HCT116 (cell line): ENCODE measurements at regions not wholly inside any gene's neighbourhood (a gene's known extent, or its start where the extent isn't known, plus 50 kb on each side); places are given as distances from the start of the nearest gene placed in this dataset.

Experiments
- ATAC-seq: fragments of 200-7000 bp; cut with Tn5 transposase; 2 replicates; pipeline ENCODE4 v1.9.1; 2020; ENCODE audit warnings: mild to moderate bottlenecking, moderate library complexity
- BruUV-seq: library from RNA; stranded (reverse); fragments of 400-500 nt; replicated peaks from 2 replicates; lab custom pipeline; 2021; lab: Mats Ljungman, UMichigan
- CTCF ChIA-PET: fragments of 300-600 bp; sonication (Branson Sonifier 250); formaldehyde crosslinking; loops from one replicate; lab custom pipeline; 2021; ENCODE audit warnings: antibody characterized with exemption; lab: Charles Lee
- POLR2A ChIA-PET: fragments of 300-600, 350-600 bp; sonication (Branson Sonifier 250); formaldehyde crosslinking; loops from one replicate; lab custom pipeline; 2021; ENCODE audit warnings: antibody characterized with exemption; lab: Charles Lee
- RAD21 ChIA-PET, 2 experiments: fragments of 300-600 bp; sonication (Branson Sonifier 250); formaldehyde crosslinking; loops; one replicate each; lab custom pipeline; 2023; ENCODE audit warnings: low total read pairs in 2 of 2; ENCODE audit not compliant: uncharacterized antibody in 2 of 2, unreplicated experiment in 2 of 2, low non-redundant PET in 1 of 2; lab: Charles Lee
- DNase-seq: peaks from one replicate; pipeline ENCODE4 v3.0.0-alpha.2; 2010; ENCODE audit warnings: low read depth, low spot score
- H2AFZ ChIP-seq: fragments of 200-600 bp; shearing (Covaris generic), sonication (generic); 2 replicates; pipeline ENCODE4 v1.6.1; 2017; ENCODE audit warnings: low read depth, mixed run types, mixed read lengths, antibody characterized with exemption, low read length; ENCODE audit not compliant: poor library complexity, severe bottlenecking
- H3K27ac ChIP-seq: 2 replicates; pipeline ENCODE4 v1.5.1; 2012; ENCODE audit warnings: low read depth, low read length
- H3K27me3 ChIP-seq: fragments of 200-600 bp; sonication (generic); 2 replicates; pipeline ENCODE4 v1.6.1; 2016; ENCODE audit warnings: mixed run types, low read length, mixed read lengths; ENCODE audit not compliant: insufficient read depth
- H3K36me3 ChIP-seq, 2 experiments: fragments of 200-500 bp in 1 of 2; fragments of 200-600 bp in 1 of 2; sonication (Bioruptor generic) in 1 of 2; sonication (generic) in 1 of 2; 2 replicates each; pipeline versions ENCODE4 v1.5.1 to v1.6.1; 2014 to 2016; ENCODE audit warnings: low read length in 2 of 2, inconsistent platforms in 1 of 2, mixed read lengths in 1 of 2, mixed run types in 1 of 2; ENCODE audit not compliant: insufficient read depth in 2 of 2, control insufficient read depth in 1 of 2
- H3K4me1 ChIP-seq, 2 experiments: fragments of 200-600 bp in 1 of 2; sonication (generic) in 1 of 2; 2 replicates each; pipeline versions ENCODE4 v1.5.1 to v1.6.1; 2012 to 2017; ENCODE audit warnings: low read length in 2 of 2, inconsistent platforms in 1 of 2, mild to moderate bottlenecking in 1 of 2, mixed read lengths in 1 of 2, mixed run types in 1 of 2, moderate library complexity in 1 of 2; ENCODE audit not compliant: insufficient read depth in 2 of 2, control insufficient read depth in 1 of 2
- H3K4me2 ChIP-seq: fragments of 200-600 bp; sonication (generic); 2 replicates; pipeline ENCODE4 v1.6.1; 2017; ENCODE audit warnings: mixed run types, low read length, mixed read lengths
- H3K4me3 ChIP-seq, 2 experiments: fragments of 200-600 bp in 1 of 2; sonication (generic) in 1 of 2; replicated peaks in 1 of 2; 2 replicates each; pipeline ENCODE4 v1.5.1; 2011 to 2016; ENCODE audit warnings: low read length in 2 of 2, control low read depth in 1 of 2, low read depth in 1 of 2, mild to moderate bottlenecking in 1 of 2, mixed read lengths in 1 of 2, mixed run types in 1 of 2
- H3K79me2 ChIP-seq: fragments of 200-600 bp; sonication (generic); 2 replicates; pipeline ENCODE4 v1.6.1; 2017; ENCODE audit warnings: mild to moderate bottlenecking, mixed run types, low read length, moderate library complexity, mixed read lengths; ENCODE audit not compliant: insufficient read depth
- H3K9ac ChIP-seq: fragments of 200-600 bp; sonication (generic); 2 replicates; pipeline ENCODE4 v1.6.1; 2016; ENCODE audit warnings: low read length, mixed read lengths
- H3K9me2 ChIP-seq: fragments of 200-600 bp; sonication (generic), shearing (Covaris generic); 2 replicates; pipeline ENCODE4 v1.6.1; 2017; ENCODE audit warnings: mixed run types, mild to moderate bottlenecking, moderate library complexity; ENCODE audit not compliant: insufficient read depth
- H3K9me3 ChIP-seq, 2 experiments: fragments of 200-500 bp in 1 of 2; fragments of 200-600 bp in 1 of 2; sonication (Bioruptor generic) in 1 of 2; sonication (generic) in 1 of 2; 2 replicates each; pipeline ENCODE4 v1.6.1; 2014 to 2017; ENCODE audit warnings: low read length in 2 of 2, mixed read lengths in 2 of 2, inconsistent platforms in 1 of 2, low read depth in 1 of 2, mild to moderate bottlenecking in 1 of 2, mixed run types in 1 of 2, moderate library complexity in 1 of 2; ENCODE audit not compliant: control insufficient read depth in 1 of 2, insufficient read depth in 1 of 2
- H4K20me1 ChIP-seq: fragments of 200-600 bp; sonication (generic), shearing (Covaris generic); 2 replicates; pipeline ENCODE4 v1.6.1; 2017; ENCODE audit warnings: mixed run types, mild to moderate bottlenecking, moderate library complexity; ENCODE audit not compliant: insufficient read depth
- EGR1 ChIP-seq: IDR thresholded peaks from 2 replicates; pipeline ENCODE4 v1.6.1; 2012; ENCODE audit warnings: low read depth
- EZH2 ChIP-seq: fragments of 200-600 bp; sonication (generic); IDR thresholded peaks from 2 replicates; pipeline ENCODE4 v1.6.1; 2017; ENCODE audit warnings: antibody characterized with exemption, mixed run types
- FOSL1 ChIP-seq: IDR thresholded peaks from 2 replicates; pipeline ENCODE4 v1.6.1; 2012; ENCODE audit warnings: low read depth
- SIN3A ChIP-seq: IDR thresholded peaks from 2 replicates; pipeline ENCODE4 v1.6.1; 2012; ENCODE audit warnings: low read depth
- TCF7L2 ChIP-seq: IDR thresholded peaks from 2 replicates; pipeline ENCODE4 v1.7.0; 2011; ENCODE audit warnings: borderline replicate concordance, inconsistent platforms; ENCODE audit not compliant: insufficient read depth, insufficient read length; ENCODE audit errors: extremely low read depth
- YY1 ChIP-seq: IDR thresholded peaks from 2 replicates; pipeline ENCODE4 v1.6.1; 2011; ENCODE audit warnings: low read length, low read depth, moderate library complexity, mild to moderate bottlenecking; ENCODE audit not compliant: insufficient replicate concordance; ENCODE audit errors: extremely low read depth
- intact Hi-C: fragments of 100-400 bp; cut with micrococcal nuclease; formaldehyde crosslinking; loops from 2 replicates; pipeline ENCODE4 v1.10.0; 2022
- TF ChIP-seq, protein P1 (sequence below): IDR thresholded peaks from 2 replicates; pipeline ENCODE4 v1.6.1; 2012
- TF ChIP-seq, protein P2 (sequence below): IDR thresholded peaks from 2 replicates; pipeline ENCODE4 v1.6.1; 2012; ENCODE audit warnings: low read depth
- TF ChIP-seq, protein P3 (sequence below): IDR thresholded peaks from 2 replicates; pipeline ENCODE4 v1.6.1; 2011; ENCODE audit warnings: mild to moderate bottlenecking, low read length, moderate library complexity; ENCODE audit not compliant: insufficient replicate concordance; ENCODE audit errors: extremely low read depth

DNA sequence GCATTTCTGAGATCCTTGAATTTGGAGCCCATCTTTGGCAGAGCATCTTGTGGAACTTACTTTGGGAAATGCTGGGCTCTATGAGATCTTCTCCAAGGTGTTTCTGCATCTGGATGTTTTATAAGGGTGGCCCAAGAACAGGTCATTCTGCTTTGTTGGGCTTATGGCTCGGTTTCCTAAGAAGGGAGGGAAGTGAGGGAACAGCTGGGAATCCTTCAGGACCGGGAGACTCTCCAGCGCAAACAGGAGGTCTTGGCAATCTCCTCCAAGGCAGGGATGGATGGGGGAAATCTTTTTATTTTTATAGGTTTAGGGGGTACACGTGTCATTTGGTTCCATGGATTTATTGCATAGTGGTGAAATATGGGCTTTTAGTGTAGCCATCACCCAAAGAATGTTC is 54.7 kb downstream of the IRX3 start:
- no peak for ATAC-seq
- ChIA-PET POLR2A (no interaction called here), RAD21 (no interaction called here), CTCF (no interaction called here)
- Histone ChIP-seq H3K27me3 (peaks cover 20% of the 10 kb centered on the region; the same call in 1 of the 2 replicates), H3K4me2 (no peak overlapping the region), H3K9ac (no peak overlapping the region), H3K4me3 (no peak overlapping the region), H3K9me2 (no peaks in the 10 kb centered on the region), H3K36me3 (no peaks in the 10 kb centered on the region), H3K79me2 (no peaks in the 10 kb centered on the region), H2AFZ (no peak overlapping the region), H4K20me1 (no peaks in the 10 kb centered on the region), H3K9me3 (no peaks in the 10 kb centered on the region), H3K4me1 (no peaks in the 10 kb centered on the region), H3K27ac (no peak overlapping the region)
- BruUV-seq = no TSS peak
- intact Hi-C loops = no loop called here
- no peak for TF ChIP-seq SIN3A
- TF ChIP-seq EZH2 = no peak
- TF ChIP-seq, protein P1, sequence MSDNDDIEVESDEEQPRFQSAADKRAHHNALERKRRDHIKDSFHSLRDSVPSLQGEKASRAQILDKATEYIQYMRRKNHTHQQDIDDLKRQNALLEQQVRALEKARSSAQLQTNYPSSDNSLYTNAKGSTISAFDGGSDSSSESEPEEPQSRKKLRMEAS = no peak
- TF ChIP-seq, protein P2, sequence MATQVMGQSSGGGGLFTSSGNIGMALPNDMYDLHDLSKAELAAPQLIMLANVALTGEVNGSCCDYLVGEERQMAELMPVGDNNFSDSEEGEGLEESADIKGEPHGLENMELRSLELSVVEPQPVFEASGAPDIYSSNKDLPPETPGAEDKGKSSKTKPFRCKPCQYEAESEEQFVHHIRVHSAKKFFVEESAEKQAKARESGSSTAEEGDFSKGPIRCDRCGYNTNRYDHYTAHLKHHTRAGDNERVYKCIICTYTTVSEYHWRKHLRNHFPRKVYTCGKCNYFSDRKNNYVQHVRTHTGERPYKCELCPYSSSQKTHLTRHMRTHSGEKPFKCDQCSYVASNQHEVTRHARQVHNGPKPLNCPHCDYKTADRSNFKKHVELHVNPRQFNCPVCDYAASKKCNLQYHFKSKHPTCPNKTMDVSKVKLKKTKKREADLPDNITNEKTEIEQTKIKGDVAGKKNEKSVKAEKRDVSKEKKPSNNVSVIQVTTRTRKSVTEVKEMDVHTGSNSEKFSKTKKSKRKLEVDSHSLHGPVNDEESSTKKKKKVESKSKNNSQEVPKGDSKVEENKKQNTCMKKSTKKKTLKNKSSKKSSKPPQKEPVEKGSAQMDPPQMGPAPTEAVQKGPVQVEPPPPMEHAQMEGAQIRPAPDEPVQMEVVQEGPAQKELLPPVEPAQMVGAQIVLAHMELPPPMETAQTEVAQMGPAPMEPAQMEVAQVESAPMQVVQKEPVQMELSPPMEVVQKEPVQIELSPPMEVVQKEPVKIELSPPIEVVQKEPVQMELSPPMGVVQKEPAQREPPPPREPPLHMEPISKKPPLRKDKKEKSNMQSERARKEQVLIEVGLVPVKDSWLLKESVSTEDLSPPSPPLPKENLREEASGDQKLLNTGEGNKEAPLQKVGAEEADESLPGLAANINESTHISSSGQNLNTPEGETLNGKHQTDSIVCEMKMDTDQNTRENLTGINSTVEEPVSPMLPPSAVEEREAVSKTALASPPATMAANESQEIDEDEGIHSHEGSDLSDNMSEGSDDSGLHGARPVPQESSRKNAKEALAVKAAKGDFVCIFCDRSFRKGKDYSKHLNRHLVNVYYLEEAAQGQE = no peak
- TF ChIP-seq EGR1 = no peak
- TF ChIP-seq, protein P3, sequence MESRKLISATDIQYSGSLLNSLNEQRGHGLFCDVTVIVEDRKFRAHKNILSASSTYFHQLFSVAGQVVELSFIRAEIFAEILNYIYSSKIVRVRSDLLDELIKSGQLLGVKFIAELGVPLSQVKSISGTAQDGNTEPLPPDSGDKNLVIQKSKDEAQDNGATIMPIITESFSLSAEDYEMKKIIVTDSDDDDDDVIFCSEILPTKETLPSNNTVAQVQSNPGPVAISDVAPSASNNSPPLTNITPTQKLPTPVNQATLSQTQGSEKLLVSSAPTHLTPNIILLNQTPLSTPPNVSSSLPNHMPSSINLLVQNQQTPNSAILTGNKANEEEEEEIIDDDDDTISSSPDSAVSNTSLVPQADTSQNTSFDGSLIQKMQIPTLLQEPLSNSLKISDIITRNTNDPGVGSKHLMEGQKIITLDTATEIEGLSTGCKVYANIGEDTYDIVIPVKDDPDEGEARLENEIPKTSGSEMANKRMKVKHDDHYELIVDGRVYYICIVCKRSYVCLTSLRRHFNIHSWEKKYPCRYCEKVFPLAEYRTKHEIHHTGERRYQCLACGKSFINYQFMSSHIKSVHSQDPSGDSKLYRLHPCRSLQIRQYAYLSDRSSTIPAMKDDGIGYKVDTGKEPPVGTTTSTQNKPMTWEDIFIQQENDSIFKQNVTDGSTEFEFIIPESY = no peak
- no peak for TF ChIP-seq FOSL1
- TF ChIP-seq TCF7L2 = no peak
- TF ChIP-seq YY1 = no peak
- DNase-seq = no peak
